Right lobe of liver (tissue), 6 donors: ENCODE measurements at regions not wholly inside any gene's neighbourhood (a gene's known extent, or its start where the extent isn't known, plus 50 kb on each side); places are given as distances from the start of the nearest gene placed in this dataset.

Source experiments
- ATAC-seq, 4 donors: fragments of 200-7000 bp; cut with Tn5 transposase; one replicate each; pipeline ENCODE4 v1.9.1; 2020; ENCODE audit warnings: mild to moderate bottlenecking in 4 of 4, moderate library complexity in 4 of 4
- DNase-seq, 3 donors: peaks; one replicate each; pipeline ENCODE4 v3.0.0-alpha.2; 2020
- H3K27ac ChIP-seq, 3 donors: fragments of 200-600 bp; one replicate each; pipeline ENCODE4 v1.8.0; 2022
- H3K27me3 ChIP-seq, 2 donors: fragments of 200-600 bp; one replicate each; pipeline ENCODE4 v1.8.0; 2022
- H3K36me3 ChIP-seq, 4 donors: fragments of 200-600 bp; sonication (generic) in 1 of 4; one replicate each; pipeline versions ENCODE4 v1.5.1 to v1.8.0; 2017 to 2022; ENCODE audit warnings: control low read depth in 1 of 4
- H3K4me1 ChIP-seq, 4 donors: fragments of 200-600 bp; sonication (generic) in 1 of 4; one replicate each; pipeline versions ENCODE4 v1.5.1 to v1.8.0; 2017 to 2022; ENCODE audit warnings: control low read depth in 1 of 4
- H3K4me3 ChIP-seq, 3 donors: fragments of 200-600 bp; one replicate each; pipeline ENCODE4 v1.8.0; 2022
- H3K9me3 ChIP-seq, 4 donors: fragments of 200-600 bp; sonication (generic) in 1 of 4; one replicate each; pipeline versions ENCODE4 v1.5.1 to v1.8.0; 2017 to 2022; ENCODE audit warnings: control low read depth in 1 of 4
- CTCF ChIP-seq, 4 donors: fragments of 200-600 bp in 3 of 4; fragments of 450-650 bp in 1 of 4; IDR thresholded peaks; one replicate each; pipeline versions ENCODE4 v1.5.1 to v1.8.0; 2016 to 2022; ENCODE audit warnings: antibody characterized with exemption in 4 of 4, mild to moderate bottlenecking in 2 of 4
- POLR2A ChIP-seq: fragments of 450-650 bp; IDR thresholded peaks from one replicate; pipeline ENCODE4 v1.6.1; 2017; ENCODE audit warnings: antibody characterized with exemption, mild to moderate bottlenecking
- WGBS: methylation state at CpG from one replicate; pipeline ENCODE4 v1.1.6; 2018; ENCODE audit warnings: low coverage, low lambda C conversion rate; ENCODE audit not compliant: insufficient coverage; ENCODE audit errors: missing lambda C conversion rate; 5-methylcytosine and 5-hydroxymethylcytosine counted together
- intact Hi-C, 2 donors: fragments of 100-400 bp; cut with DNase I; formaldehyde crosslinking; loops; one replicate each; pipeline versions ENCODE4 v1.11.2 to v1.14.1; 2022
- donor health status: DM: no; HTN: yes; CAD: no.
- donor health status: DM: no; HTN: no; CAD: no.
- donor health status: DM: no; HTN: no; CAD: no.
- donor health status: DM: no; HTN: yes; CAD: no.
- donor health status: DM: no; HTN: yes; CAD: no.

- Histone ChIP-seq H3K36me3 (no peaks in the 10 kb centered on the region), H3K9me3 (no peaks in the 10 kb centered on the region), H3K4me1 (no peaks in the 10 kb centered on the region), H3K27ac (no peak overlapping the region), H3K27me3 (no peaks in the 10 kb centered on the region), H3K4me3 (no peak overlapping the region)
- DNase-seq = no peak
- TF ChIP-seq POLR2A = no peak
- TF ChIP-seq CTCF (IDR thresholded peaks at IDR 0.05) = no peak
- 50% methylated on average over 1 of the region's 1 CpG for WGBS
- ATAC-seq = no peak
- intact Hi-C loops = no loop called here
Measured at GRCh38 chr1:208597571-208597970, 353.4 kb upstream of the PLXNA2 start.

GRCh38 chr1:208598021-208598420 lies 353.8 kb upstream of the PLXNA2 start:
- Histone ChIP-seq H3K36me3 (no peaks in the 10 kb centered on the region), H3K4me1 (no peaks in the 10 kb centered on the region), H3K9me3 (no peaks in the 10 kb centered on the region), H3K27me3 (no peaks in the 10 kb centered on the region), H3K27ac (no peak overlapping the region), H3K4me3 (no peak overlapping the region)
- DNase-seq = no peak
- no peak for ATAC-seq
- intact Hi-C loops = no loop called here
- 63% methylated on average over 3 of the region's 4 CpGs for WGBS
- TF ChIP-seq POLR2A = no peak
- no peak for TF ChIP-seq CTCF (IDR thresholded peaks at IDR 0.05)

- no peak for TF ChIP-seq CTCF (IDR thresholded peaks at IDR 0.05)
- no peak for TF ChIP-seq POLR2A
- Histone ChIP-seq H3K27ac (no peak overlapping the region), H3K4me3 (no peak overlapping the region), H3K9me3 (no peaks in the 10 kb centered on the region), H3K36me3 (no peaks in the 10 kb centered on the region), H3K4me1 (no peaks in the 10 kb centered on the region), H3K27me3 (no peaks in the 10 kb centered on the region)
- DNase-seq (no peak), ATAC-seq (no peak)
- intact Hi-C loops = no loop called here
- WGBS = 64% methylated on average over 2 of the region's 2 CpGs
Measured at GRCh38 chr1:208599063-208599462, 354.9 kb upstream of the PLXNA2 start.

- 34% methylated on average over 5 of the region's 6 CpGs for whole genome bisulfite sequencing
- H3K4me3 ChIP-seq = no peak overlapping the region
- DNase-seq (no peak), ATAC-seq (no peak)
- no peaks in the 10 kb centered on the region for H3K4me1 ChIP-seq
- no peaks in the 10 kb centered on the region for H3K36me3 ChIP-seq
- TF ChIP-seq CTCF (IDR thresholded peaks at IDR 0.05) (no peak), POLR2A (no peak)
- no peaks in the 10 kb centered on the region for H3K9me3 ChIP-seq
- no peaks in the 10 kb centered on the region for H3K27me3 ChIP-seq
- no peak overlapping the region for H3K27ac ChIP-seq
- intact Hi-C loops = no loop called here
Measured at GRCh38 chr1:208600456-208601190, 356.4 kb upstream of the PLXNA2 start.
